AG20443 (cell line): ENCODE measurements at regions not wholly inside any gene's neighbourhood (a gene's known extent, or its start where the extent isn't known, plus 50 kb on each side); places are given as distances from the start of the nearest gene placed in this dataset.
A peak's percentile ranks its signal among the peaks of the same experiment; 100 is the strongest.

Experiments used
- DNase-seq: peaks from one replicate; pipeline ENCODE4 v3.0.0; 2012; ENCODE audit warnings: low spot score, mixed read lengths

DNA sequence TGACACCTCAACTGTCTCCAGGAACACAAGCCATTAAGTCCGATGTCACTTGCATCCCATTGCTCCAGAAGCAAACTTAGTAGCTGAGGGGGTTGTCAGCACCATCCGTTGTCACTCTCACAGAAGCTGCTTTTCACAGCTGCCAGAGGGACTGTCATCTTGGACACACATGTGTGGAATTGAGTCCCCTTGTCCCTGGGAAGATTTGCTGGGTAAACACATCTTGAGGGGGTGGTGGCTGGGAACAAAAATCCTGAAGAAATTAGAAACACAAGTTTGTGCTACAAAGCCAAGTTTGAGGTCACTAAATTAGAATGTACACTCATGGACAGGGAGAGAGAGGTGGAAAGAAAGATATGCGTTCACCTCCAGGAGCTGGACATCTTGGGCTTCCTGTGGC, 55.2 kb upstream of the ADRA1B start:
- DNase-seq: peak; percentile 26

GRCh38 chr5:159864885-159865691, 51.2 kb upstream of the ADRA1B start:
- peak; percentile 48 for DNase-seq

DNA sequence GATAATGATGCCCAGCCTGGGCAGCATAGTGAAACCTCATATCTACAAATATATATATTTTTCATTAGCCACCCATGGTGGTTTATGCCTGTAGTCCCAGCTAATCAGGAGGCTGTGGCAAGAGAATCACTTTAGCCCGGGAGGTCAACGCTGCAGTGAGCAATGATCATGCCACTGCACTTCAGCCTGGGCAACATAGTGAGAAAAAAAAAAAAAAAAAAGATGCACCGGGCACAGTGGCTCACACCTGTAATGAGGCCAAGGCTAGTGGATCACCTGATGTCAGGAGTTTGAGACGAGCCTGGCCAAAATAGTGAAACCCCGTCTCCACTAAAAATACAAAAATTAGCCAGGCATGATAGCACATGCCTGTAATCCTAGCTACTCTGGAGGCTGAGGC, 50.2 kb upstream of the ADRA1B start:
- no peak for DNase-seq
